Right lobe of liver (tissue), 4 donors: ENCODE measurements at regions not wholly inside any gene's neighbourhood (a gene's known extent, or its start where the extent isn't known, plus 50 kb on each side); places are given as distances from the start of the nearest gene placed in this dataset.

Source experiments
- POLR2A ChIP-seq: fragments of 450-650 bp; IDR thresholded peaks from one replicate; pipeline ENCODE4 v1.6.1; 2017; ENCODE audit warnings: antibody characterized with exemption, mild to moderate bottlenecking
- TF ChIP-seq, protein P1 (sequence below), 4 donors: fragments of 200-600 bp in 3 of 4; fragments of 450-650 bp in 1 of 4; IDR thresholded peaks; one replicate each; pipeline versions ENCODE4 v1.5.1 to v1.8.0; 2016 to 2022; ENCODE audit warnings: antibody characterized with exemption in 4 of 4, mild to moderate bottlenecking in 2 of 4
- donor health status: DM: no; HTN: no; CAD: no.
- donor health status: DM: no; HTN: no; CAD: no.
- donor health status: DM: no; HTN: yes; CAD: no.

DNA sequence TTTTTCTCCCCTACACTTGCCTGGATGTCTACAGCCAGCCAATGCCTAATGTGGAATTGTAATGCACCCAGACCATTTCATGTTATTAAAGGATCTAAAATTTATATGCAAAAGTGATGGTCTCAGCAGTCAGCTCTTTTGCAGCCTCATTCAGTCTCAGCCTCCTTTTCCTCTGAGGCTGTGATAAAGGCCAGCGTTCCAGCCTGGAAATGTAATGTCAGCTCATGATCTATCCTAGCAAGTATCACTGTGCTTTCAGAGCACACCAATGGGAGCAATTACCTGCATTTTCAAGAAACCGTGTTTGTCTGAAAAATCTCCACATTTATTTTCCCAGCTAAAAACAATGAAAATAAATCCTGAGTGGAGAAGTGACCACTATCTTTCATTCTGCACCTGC is 274.6 kb downstream of the CDH20 start:
- TF ChIP-seq, protein P1, sequence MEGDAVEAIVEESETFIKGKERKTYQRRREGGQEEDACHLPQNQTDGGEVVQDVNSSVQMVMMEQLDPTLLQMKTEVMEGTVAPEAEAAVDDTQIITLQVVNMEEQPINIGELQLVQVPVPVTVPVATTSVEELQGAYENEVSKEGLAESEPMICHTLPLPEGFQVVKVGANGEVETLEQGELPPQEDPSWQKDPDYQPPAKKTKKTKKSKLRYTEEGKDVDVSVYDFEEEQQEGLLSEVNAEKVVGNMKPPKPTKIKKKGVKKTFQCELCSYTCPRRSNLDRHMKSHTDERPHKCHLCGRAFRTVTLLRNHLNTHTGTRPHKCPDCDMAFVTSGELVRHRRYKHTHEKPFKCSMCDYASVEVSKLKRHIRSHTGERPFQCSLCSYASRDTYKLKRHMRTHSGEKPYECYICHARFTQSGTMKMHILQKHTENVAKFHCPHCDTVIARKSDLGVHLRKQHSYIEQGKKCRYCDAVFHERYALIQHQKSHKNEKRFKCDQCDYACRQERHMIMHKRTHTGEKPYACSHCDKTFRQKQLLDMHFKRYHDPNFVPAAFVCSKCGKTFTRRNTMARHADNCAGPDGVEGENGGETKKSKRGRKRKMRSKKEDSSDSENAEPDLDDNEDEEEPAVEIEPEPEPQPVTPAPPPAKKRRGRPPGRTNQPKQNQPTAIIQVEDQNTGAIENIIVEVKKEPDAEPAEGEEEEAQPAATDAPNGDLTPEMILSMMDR (IDR thresholded peaks at IDR 0.05) = no peak
- no peak for TF ChIP-seq POLR2A
